ENCODE measurements at regions not wholly inside any gene's neighbourhood (a gene's known extent, or its start where the extent isn't known, plus 50 kb on each side); places are given as distances from the start of the nearest gene placed in this dataset.

DNA sequence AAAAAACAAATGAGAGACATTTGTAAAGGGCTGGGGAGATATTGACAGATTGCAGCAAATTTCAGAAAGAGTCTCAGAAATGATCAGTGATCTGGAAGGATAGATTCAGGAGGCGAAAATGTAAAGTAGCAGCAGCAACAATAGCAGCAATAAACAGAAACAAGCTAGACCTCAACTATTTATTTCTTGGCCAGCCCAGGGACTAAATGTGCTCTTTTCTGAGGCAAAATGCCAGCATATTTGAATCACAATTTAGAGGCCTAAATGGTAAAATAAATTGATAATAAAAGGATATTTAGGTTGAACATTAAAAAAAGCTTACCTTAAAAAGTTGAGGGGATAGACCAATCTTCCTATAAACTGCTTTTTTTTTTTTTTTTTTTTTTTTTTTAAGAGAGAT, 134.6 kb upstream of the ITGB1 start:
- TF ChIP-seq, protein P1, sequence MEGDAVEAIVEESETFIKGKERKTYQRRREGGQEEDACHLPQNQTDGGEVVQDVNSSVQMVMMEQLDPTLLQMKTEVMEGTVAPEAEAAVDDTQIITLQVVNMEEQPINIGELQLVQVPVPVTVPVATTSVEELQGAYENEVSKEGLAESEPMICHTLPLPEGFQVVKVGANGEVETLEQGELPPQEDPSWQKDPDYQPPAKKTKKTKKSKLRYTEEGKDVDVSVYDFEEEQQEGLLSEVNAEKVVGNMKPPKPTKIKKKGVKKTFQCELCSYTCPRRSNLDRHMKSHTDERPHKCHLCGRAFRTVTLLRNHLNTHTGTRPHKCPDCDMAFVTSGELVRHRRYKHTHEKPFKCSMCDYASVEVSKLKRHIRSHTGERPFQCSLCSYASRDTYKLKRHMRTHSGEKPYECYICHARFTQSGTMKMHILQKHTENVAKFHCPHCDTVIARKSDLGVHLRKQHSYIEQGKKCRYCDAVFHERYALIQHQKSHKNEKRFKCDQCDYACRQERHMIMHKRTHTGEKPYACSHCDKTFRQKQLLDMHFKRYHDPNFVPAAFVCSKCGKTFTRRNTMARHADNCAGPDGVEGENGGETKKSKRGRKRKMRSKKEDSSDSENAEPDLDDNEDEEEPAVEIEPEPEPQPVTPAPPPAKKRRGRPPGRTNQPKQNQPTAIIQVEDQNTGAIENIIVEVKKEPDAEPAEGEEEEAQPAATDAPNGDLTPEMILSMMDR (optimal IDR thresholded peaks at IDR 0.05 in 1 of 3, IDR thresholded peaks at IDR 0.05 in 1 of 3, conservative IDR thresholded peaks at IDR 0.05 in 1 of 3; ENCODE audit: extremely low read depth in 1 of 3, insufficient read depth in 2 of 3, low read length in 3 of 3) = no peak
- no peak for TF ChIP-seq EZH2 (IDR thresholded peaks at IDR 0.05; ENCODE audit: low read length)
